Right lobe of liver (tissue), 4 donors: ENCODE measurements at regions not wholly inside any gene's neighbourhood (a gene's known extent, or its start where the extent isn't known, plus 50 kb on each side); places are given as distances from the start of the nearest gene placed in this dataset.

Experiments
- POLR2A ChIP-seq: fragments of 450-650 bp; IDR thresholded peaks from one replicate; pipeline ENCODE4 v1.6.1; 2017; ENCODE audit warnings: antibody characterized with exemption, mild to moderate bottlenecking
- TF ChIP-seq, protein P1 (sequence below), 4 donors: fragments of 200-600 bp in 3 of 4; fragments of 450-650 bp in 1 of 4; IDR thresholded peaks; one replicate each; pipeline versions ENCODE4 v1.5.1 to v1.8.0; 2016 to 2022; ENCODE audit warnings: antibody characterized with exemption in 4 of 4, mild to moderate bottlenecking in 2 of 4
- donor health status: DM: no; HTN: no; CAD: no.
- donor health status: DM: no; HTN: no; CAD: no.
- donor health status: DM: no; HTN: yes; CAD: no.

DNA sequence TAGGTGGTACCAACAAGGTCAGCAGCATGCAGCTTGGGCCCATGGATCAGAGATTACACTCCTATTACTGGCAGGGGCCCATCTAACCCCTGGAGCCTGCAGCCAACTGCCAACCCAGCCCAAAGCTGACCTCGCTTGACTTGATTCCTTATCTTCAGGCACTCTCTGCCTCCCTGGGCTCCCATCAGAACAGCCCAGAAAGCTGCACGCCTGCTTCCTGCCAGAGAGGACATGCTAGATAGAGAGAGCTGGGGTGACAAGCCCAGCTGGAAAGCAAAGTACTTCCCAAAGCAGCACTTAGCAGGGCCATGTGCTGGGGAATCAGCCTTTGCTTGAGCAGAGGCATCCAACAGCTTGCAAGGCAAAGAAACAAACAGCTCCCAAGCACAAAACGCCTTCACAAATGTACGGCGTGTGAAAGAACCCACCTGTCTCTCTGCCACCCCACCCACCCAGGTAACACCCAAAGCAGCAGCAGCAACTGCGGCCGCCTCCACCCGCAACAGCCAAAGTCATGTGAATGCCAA is 74.2 kb upstream of the NLK start:
- TF ChIP-seq, protein P1, sequence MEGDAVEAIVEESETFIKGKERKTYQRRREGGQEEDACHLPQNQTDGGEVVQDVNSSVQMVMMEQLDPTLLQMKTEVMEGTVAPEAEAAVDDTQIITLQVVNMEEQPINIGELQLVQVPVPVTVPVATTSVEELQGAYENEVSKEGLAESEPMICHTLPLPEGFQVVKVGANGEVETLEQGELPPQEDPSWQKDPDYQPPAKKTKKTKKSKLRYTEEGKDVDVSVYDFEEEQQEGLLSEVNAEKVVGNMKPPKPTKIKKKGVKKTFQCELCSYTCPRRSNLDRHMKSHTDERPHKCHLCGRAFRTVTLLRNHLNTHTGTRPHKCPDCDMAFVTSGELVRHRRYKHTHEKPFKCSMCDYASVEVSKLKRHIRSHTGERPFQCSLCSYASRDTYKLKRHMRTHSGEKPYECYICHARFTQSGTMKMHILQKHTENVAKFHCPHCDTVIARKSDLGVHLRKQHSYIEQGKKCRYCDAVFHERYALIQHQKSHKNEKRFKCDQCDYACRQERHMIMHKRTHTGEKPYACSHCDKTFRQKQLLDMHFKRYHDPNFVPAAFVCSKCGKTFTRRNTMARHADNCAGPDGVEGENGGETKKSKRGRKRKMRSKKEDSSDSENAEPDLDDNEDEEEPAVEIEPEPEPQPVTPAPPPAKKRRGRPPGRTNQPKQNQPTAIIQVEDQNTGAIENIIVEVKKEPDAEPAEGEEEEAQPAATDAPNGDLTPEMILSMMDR (IDR thresholded peaks at IDR 0.05): no peak
- TF ChIP-seq POLR2A: no peak
